C4-2B (cell line): ENCODE measurements at regions not wholly inside any gene's neighbourhood (a gene's known extent, or its start where the extent isn't known, plus 50 kb on each side); places are given as distances from the start of the nearest gene placed in this dataset.

Experiments
- H3K27ac ChIP-seq: fragments of 450-650 bp; 2 replicates; pipeline ENCODE4 v1.5.1; 2017
- CTCF ChIP-seq: fragments of 450-650 bp; conservative IDR thresholded peaks from 2 replicates; pipeline ENCODE4 v1.5.1; 2017; ENCODE audit warnings: mild to moderate bottlenecking
- ZFX ChIP-seq: fragments of 450-650 bp; IDR thresholded peaks from 2 replicates; pipeline ENCODE4 v1.6.1; 2017

- TF ChIP-seq ZFX (no peak), CTCF (no peak)
- no peak overlapping the region for H3K27ac ChIP-seq
Observed at GRCh38 chr7:32218741-32219288, 148.6 kb upstream of the PDE1C start.

- TF ChIP-seq CTCF (no peak), ZFX (no peak)
- no peak overlapping the region for H3K27ac ChIP-seq
Observed at GRCh38 chr7:32218154-32218467, 147.9 kb upstream of the PDE1C start.

- TF ChIP-seq CTCF (no peak), ZFX (no peak)
- no peak overlapping the region for H3K27ac ChIP-seq
Observed at GRCh38 chr7:32217341-32218153, 147.3 kb upstream of the PDE1C start.

- no peak overlapping the region for H3K27ac ChIP-seq
- TF ChIP-seq CTCF, result no peak
- TF ChIP-seq ZFX, result no peak
Observed at GRCh38 chr7:32216759-32217158, 146.6 kb upstream of the PDE1C start.

- no peak for TF ChIP-seq CTCF
- TF ChIP-seq ZFX, result no peak
- H3K27ac ChIP-seq, result no peak overlapping the region
Observed at GRCh38 chr7:32215697-32216096, 145.5 kb upstream of the PDE1C start.

GRCh38 chr7:32214913-32215312, 144.7 kb upstream of the PDE1C start:
- TF ChIP-seq ZFX (no peak), CTCF (no peak)
- no peak overlapping the region for H3K27ac ChIP-seq

- TF ChIP-seq ZFX (no peak), CTCF (no peak)
- H3K27ac ChIP-seq, result no peak overlapping the region
Observed at GRCh38 chr7:32212321-32212720, 142.1 kb upstream of the PDE1C start.
